SK-N-SH (cell line): ENCODE measurements at regions not wholly inside any gene's neighbourhood (a gene's known extent, or its start where the extent isn't known, plus 50 kb on each side); places are given as distances from the start of the nearest gene placed in this dataset.

Source experiments
- CTCF ChIA-PET: fragments of 300-600, 350-600 bp; formaldehyde crosslinking; extraction: SDS; loops from one replicate; lab custom pipeline; 2021; lab: Yijun Ruan, JAX
- POLR2A ChIA-PET: fragments of 350-600 bp; sonication (Branson Sonifier 250); formaldehyde crosslinking; extraction: SDS; loops from one replicate; lab custom pipeline; 2020; ENCODE audit warnings: antibody characterized with exemption, inconsistent platforms; lab: Yijun Ruan, JAX
- DNase-seq: peaks from one replicate; pipeline ENCODE4 v3.0.0; 2012
- H2AFZ ChIP-seq: fragments of 200-600 bp; sonication (generic); 2 replicates; pipeline ENCODE4 v1.8.1; 2016; ENCODE audit warnings: antibody characterized with exemption, mild to moderate bottlenecking, low read depth
- H3F3A ChIP-seq: fragments of 200-600 bp; sonication (generic); replicated peaks from 2 replicates; pipeline ENCODE3; 2016; ENCODE audit warnings: antibody characterized with exemption, mild to moderate bottlenecking; ENCODE audit not compliant: insufficient read depth
- H3K27ac ChIP-seq, 2 experiments: fragments of 200-500 bp in 1 of 2; fragments of 200-600 bp in 1 of 2; sonication (Bioruptor generic) in 1 of 2; sonication (generic), shearing (Covaris generic) in 1 of 2; 2 replicates each; pipeline versions ENCODE4 v1.5.1 to v1.6.1; 2014 to 2016; ENCODE audit warnings: low read depth in 2 of 2, inconsistent platforms in 1 of 2, low read length in 1 of 2, mild to moderate bottlenecking in 1 of 2, mixed read lengths in 1 of 2
- H3K27me3 ChIP-seq: fragments of 200-600 bp; sonication (generic), shearing (Covaris generic); 2 replicates; pipeline ENCODE4 v1.6.1; 2016; ENCODE audit warnings: mixed run types; ENCODE audit not compliant: insufficient read depth
- H3K36me3 ChIP-seq, 2 experiments: fragments of 200-500 bp in 1 of 2; fragments of 200-600 bp in 1 of 2; sonication (Bioruptor generic) in 1 of 2; sonication (generic) in 1 of 2; replicated peaks in 1 of 2; 2 replicates each; pipeline versions ENCODE3 to v1.5.1; 2014 to 2016; ENCODE audit warnings: low read length in 1 of 2, mild to moderate bottlenecking in 1 of 2; ENCODE audit not compliant: insufficient read depth in 2 of 2, control insufficient read depth in 1 of 2
- H3K4me1 ChIP-seq, 2 experiments: fragments of 200-500 bp in 1 of 2; fragments of 200-600 bp in 1 of 2; sonication (Bioruptor generic) in 1 of 2; sonication (generic), shearing (Covaris generic) in 1 of 2; 2 replicates each; pipeline versions ENCODE4 v1.5.1 to v1.6.1; 2014 to 2016; ENCODE audit warnings: low read depth in 1 of 2, low read length in 1 of 2, mixed run types in 1 of 2; ENCODE audit not compliant: insufficient read depth in 2 of 2, control insufficient read depth in 1 of 2
- H3K4me2 ChIP-seq: fragments of 200-600 bp; sonication (generic), shearing (Covaris generic); 2 replicates; pipeline ENCODE4 v1.6.1; 2017; ENCODE audit warnings: mixed run types
- H3K4me3 ChIP-seq, 2 experiments: fragments of 200-500 bp in 1 of 2; fragments of 200-600 bp in 1 of 2; sonication (Bioruptor generic) in 1 of 2; sonication (generic), shearing (Covaris generic) in 1 of 2; 2 replicates each; pipeline versions ENCODE4 v1.5.1 to v1.8.1; 2014 to 2016; ENCODE audit warnings: low read depth in 2 of 2, inconsistent platforms in 1 of 2, low read length in 1 of 2, mild to moderate bottlenecking in 1 of 2, mixed read lengths in 1 of 2, moderate library complexity in 1 of 2
- H3K79me2 ChIP-seq: fragments of 200-600 bp; sonication (generic); 2 replicates; pipeline ENCODE4 v1.8.1; 2017; ENCODE audit warnings: mild to moderate bottlenecking; ENCODE audit not compliant: insufficient read depth
- H3K9ac ChIP-seq: fragments of 200-600 bp; sonication (generic); 2 replicates; pipeline ENCODE4 v1.6.1; 2017; ENCODE audit warnings: mixed run types
- H3K9me2 ChIP-seq: fragments of 200-600 bp; sonication (generic); 2 replicates; pipeline ENCODE4 v1.6.1; 2017; ENCODE audit warnings: mixed run types
- H3K9me3 ChIP-seq: fragments of 200-600 bp; sonication (generic); 2 replicates; pipeline ENCODE4 v1.6.1; 2017; ENCODE audit warnings: mixed run types, mild to moderate bottlenecking, moderate library complexity
- H4K20me1 ChIP-seq: fragments of 200-600 bp; sonication (generic); 2 replicates; pipeline ENCODE4 v1.6.1; 2017; ENCODE audit warnings: mild to moderate bottlenecking, mixed run types; ENCODE audit not compliant: insufficient read depth
- CHD2 ChIP-seq: fragments of 150-350 bp; IDR thresholded peaks from 2 replicates; pipeline ENCODE4 v1.6.1; 2018; ENCODE audit warnings: low read length; ENCODE audit not compliant: partially characterized antibody
- ELF1 ChIP-seq: IDR thresholded peaks from 2 replicates; pipeline ENCODE4 v1.4.0; 2012
- EZH2phosphoT487 ChIP-seq: fragments of 200-600 bp; sonication (generic); IDR thresholded peaks from 2 replicates; pipeline ENCODE4 v1.6.1; 2017; ENCODE audit warnings: low read depth, mixed run types, mild to moderate bottlenecking, antibody characterized with exemption, moderate library complexity, borderline replicate concordance
- FOSL2 ChIP-seq: IDR thresholded peaks from 2 replicates; pipeline ENCODE4 v1.4.0; 2012; ENCODE audit warnings: low read depth, mild to moderate bottlenecking, moderate library complexity, borderline replicate concordance
- GABPA ChIP-seq: IDR thresholded peaks from 2 replicates; pipeline ENCODE4 v1.4.0; 2012; ENCODE audit warnings: low read depth, mild to moderate bottlenecking
- GATA2 ChIP-seq: sonication (generic); formaldehyde crosslinking; IDR thresholded peaks from 2 replicates; pipeline ENCODE4 v1.5.0; 2020; ENCODE audit warnings: mild to moderate bottlenecking, missing genetic modification reagents
- MEF2A ChIP-seq: IDR thresholded peaks from 2 replicates; pipeline ENCODE4 v1.4.0; 2012; ENCODE audit warnings: low read depth, borderline replicate concordance
- MXI1 ChIP-seq: IDR thresholded peaks from 2 replicates; pipeline ENCODE4 v1.6.1; 2012; ENCODE audit warnings: mild to moderate bottlenecking, low read depth, low read length, improper control_type of control experiment
- NRF1 ChIP-seq: IDR thresholded peaks from 2 replicates; pipeline ENCODE4 v1.6.1; 2012; ENCODE audit warnings: low read depth, mild to moderate bottlenecking, low read length
- RAD21 ChIP-seq: IDR thresholded peaks from 2 replicates; pipeline ENCODE4 v1.6.1; 2012; ENCODE audit warnings: mild to moderate bottlenecking, low read length
- RFX5 ChIP-seq: IDR thresholded peaks from 2 replicates; pipeline ENCODE4 v1.6.1; 2012; ENCODE audit warnings: mild to moderate bottlenecking, improper control_type of control experiment, low read length
- SIN3A ChIP-seq: IDR thresholded peaks from 2 replicates; pipeline ENCODE4 v1.6.1; 2012; ENCODE audit warnings: low read depth, mild to moderate bottlenecking, low read length, moderate library complexity, borderline replicate concordance
- SMC3 ChIP-seq: IDR thresholded peaks from 2 replicates; pipeline ENCODE4 v1.6.1; 2012; ENCODE audit warnings: low read depth, low read length, improper control_type of control experiment
- WGBS: methylation state at CpG from one replicate; pipeline ENCODE4 v1.1.6; 2017; ENCODE audit warnings: low lambda C conversion rate; 5-methylcytosine and 5-hydroxymethylcytosine counted together
- TF ChIP-seq, protein P1 (sequence below): fragments of 200-600 bp; sonication (generic); IDR thresholded peaks from 2 replicates; pipeline ENCODE4 v1.6.1; 2017; ENCODE audit warnings: antibody characterized with exemption, mild to moderate bottlenecking, moderate library complexity
- TF ChIP-seq, protein P2 (sequence below): fragments of 150-350 bp; IDR thresholded peaks from 2 replicates; pipeline ENCODE4 v1.6.1; 2016; ENCODE audit warnings: mild to moderate bottlenecking, low read depth, low read length

DNA sequence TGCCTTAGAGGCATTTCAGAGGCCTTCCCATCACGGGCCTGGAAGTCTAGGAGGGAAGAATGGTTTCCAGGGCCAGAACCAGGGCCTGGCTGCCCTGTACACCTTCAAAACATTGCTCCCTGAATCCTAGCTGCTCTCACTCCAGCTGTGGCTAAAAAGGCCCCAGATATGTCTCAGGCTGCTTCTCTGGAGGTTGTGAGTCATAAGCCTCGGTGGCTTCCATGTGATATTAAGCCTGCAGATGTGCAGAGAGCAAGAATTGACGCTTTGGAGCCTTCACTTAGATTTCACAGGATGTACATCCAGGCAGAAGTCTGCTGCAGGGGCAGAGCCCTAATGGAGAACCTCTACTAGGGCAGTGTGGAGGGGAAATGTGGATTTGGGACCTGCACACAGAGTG, 502.5 kb downstream of the GRXCR1 start:
- Histone ChIP-seq H3K9ac (no peak overlapping the region), H3K79me2 (no peaks in the 10 kb centered on the region), H3F3A (peaks cover 4% of the 10 kb centered on the region), H3K4me1 (no peaks in the 10 kb centered on the region), H3K36me3 (no peaks in the 10 kb centered on the region), H3K4me2 (no peak overlapping the region), H3K4me3 (no peak overlapping the region), H3K9me3 (no peaks in the 10 kb centered on the region), H3K27me3 (no peaks in the 10 kb centered on the region), H3K9me2 (no peaks in the 10 kb centered on the region), H3K27ac (no peak overlapping the region), H2AFZ (no peak overlapping the region), H4K20me1 (no peaks in the 10 kb centered on the region)
- no peak for DNase-seq
- TF ChIP-seq, protein P1, sequence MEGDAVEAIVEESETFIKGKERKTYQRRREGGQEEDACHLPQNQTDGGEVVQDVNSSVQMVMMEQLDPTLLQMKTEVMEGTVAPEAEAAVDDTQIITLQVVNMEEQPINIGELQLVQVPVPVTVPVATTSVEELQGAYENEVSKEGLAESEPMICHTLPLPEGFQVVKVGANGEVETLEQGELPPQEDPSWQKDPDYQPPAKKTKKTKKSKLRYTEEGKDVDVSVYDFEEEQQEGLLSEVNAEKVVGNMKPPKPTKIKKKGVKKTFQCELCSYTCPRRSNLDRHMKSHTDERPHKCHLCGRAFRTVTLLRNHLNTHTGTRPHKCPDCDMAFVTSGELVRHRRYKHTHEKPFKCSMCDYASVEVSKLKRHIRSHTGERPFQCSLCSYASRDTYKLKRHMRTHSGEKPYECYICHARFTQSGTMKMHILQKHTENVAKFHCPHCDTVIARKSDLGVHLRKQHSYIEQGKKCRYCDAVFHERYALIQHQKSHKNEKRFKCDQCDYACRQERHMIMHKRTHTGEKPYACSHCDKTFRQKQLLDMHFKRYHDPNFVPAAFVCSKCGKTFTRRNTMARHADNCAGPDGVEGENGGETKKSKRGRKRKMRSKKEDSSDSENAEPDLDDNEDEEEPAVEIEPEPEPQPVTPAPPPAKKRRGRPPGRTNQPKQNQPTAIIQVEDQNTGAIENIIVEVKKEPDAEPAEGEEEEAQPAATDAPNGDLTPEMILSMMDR: no peak
- TF ChIP-seq GATA2 (CRISPR knock-in tag): no peak
- no peak for TF ChIP-seq NRF1
- TF ChIP-seq RFX5: no peak
- no peak for TF ChIP-seq RAD21
- no peak for TF ChIP-seq SIN3A
- TF ChIP-seq ELF1: no peak
- no peak for TF ChIP-seq GABPA
- no peak for TF ChIP-seq MXI1
- TF ChIP-seq CHD2: no peak
- no peak for TF ChIP-seq SMC3
- TF ChIP-seq FOSL2: no peak
- TF ChIP-seq EZH2phosphoT487: no peak
- TF ChIP-seq, protein P2, sequence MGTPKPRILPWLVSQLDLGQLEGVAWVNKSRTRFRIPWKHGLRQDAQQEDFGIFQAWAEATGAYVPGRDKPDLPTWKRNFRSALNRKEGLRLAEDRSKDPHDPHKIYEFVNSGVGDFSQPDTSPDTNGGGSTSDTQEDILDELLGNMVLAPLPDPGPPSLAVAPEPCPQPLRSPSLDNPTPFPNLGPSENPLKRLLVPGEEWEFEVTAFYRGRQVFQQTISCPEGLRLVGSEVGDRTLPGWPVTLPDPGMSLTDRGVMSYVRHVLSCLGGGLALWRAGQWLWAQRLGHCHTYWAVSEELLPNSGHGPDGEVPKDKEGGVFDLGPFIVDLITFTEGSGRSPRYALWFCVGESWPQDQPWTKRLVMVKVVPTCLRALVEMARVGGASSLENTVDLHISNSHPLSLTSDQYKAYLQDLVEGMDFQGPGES: no peak
- POLR2A ChIA-PET: no interaction called here
- CTCF ChIA-PET: no interaction called here
- WGBS: 8% methylated on average over 3 of the region's 3 CpGs

DNA sequence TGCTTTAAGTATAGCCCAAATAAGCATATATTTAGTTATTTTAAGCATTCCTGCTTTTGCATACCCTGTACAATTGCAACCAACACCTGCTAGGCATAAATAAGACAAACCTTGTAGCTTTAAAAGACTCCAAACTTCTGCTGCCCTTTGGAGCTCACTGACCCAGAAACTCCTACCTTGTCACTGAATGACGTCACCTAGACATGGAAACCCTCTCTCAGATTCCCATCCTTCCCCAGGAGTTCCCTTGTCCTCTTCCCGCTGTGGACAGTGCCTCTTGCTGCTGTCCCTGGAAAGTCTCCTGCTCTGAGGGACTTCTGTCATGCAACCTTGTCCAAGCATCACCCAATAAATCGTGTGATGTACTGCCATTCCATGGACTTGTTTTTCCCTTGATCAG, 507.2 kb downstream of the GRXCR1 start:
- Histone ChIP-seq H2AFZ (no peak overlapping the region), H3K79me2 (no peaks in the 10 kb centered on the region), H3F3A (no peaks in the 10 kb centered on the region), H3K27ac (no peak overlapping the region), H3K36me3 (no peaks in the 10 kb centered on the region), H3K9me2 (no peaks in the 10 kb centered on the region), H4K20me1 (no peaks in the 10 kb centered on the region), H3K9me3 (no peaks in the 10 kb centered on the region), H3K4me2 (no peak overlapping the region), H3K4me1 (no peaks in the 10 kb centered on the region), H3K9ac (no peak overlapping the region), H3K27me3 (no peaks in the 10 kb centered on the region), H3K4me3 (no peak overlapping the region)
- POLR2A ChIA-PET: no interaction called here
- CTCF ChIA-PET: no interaction called here
- WGBS: 25% methylated on average over 3 of the region's 3 CpGs
- no peak for TF ChIP-seq MEF2A
- TF ChIP-seq, protein P1: no peak
- DNase-seq: no peak
